ENCODE measurements at regions not wholly inside any gene's neighbourhood (a gene's known extent, or its start where the extent isn't known, plus 50 kb on each side); places are given as distances from the start of the nearest gene placed in this dataset.

GRCh38 chr9:16032799-16033198, 480.0 kb downstream of the CCDC171 start:
- TF ChIP-seq, protein P1, sequence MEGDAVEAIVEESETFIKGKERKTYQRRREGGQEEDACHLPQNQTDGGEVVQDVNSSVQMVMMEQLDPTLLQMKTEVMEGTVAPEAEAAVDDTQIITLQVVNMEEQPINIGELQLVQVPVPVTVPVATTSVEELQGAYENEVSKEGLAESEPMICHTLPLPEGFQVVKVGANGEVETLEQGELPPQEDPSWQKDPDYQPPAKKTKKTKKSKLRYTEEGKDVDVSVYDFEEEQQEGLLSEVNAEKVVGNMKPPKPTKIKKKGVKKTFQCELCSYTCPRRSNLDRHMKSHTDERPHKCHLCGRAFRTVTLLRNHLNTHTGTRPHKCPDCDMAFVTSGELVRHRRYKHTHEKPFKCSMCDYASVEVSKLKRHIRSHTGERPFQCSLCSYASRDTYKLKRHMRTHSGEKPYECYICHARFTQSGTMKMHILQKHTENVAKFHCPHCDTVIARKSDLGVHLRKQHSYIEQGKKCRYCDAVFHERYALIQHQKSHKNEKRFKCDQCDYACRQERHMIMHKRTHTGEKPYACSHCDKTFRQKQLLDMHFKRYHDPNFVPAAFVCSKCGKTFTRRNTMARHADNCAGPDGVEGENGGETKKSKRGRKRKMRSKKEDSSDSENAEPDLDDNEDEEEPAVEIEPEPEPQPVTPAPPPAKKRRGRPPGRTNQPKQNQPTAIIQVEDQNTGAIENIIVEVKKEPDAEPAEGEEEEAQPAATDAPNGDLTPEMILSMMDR (conservative IDR thresholded peaks at IDR 0.05; ENCODE audit: low read length): no peak
- no peak for TF ChIP-seq EZH2phosphoT487 (IDR thresholded peaks at IDR 0.05; ENCODE audit: borderline replicate concordance, low read depth, low read length)
